GM13977 (cell line): ENCODE measurements at regions not wholly inside any gene's neighbourhood (a gene's known extent, or its start where the extent isn't known, plus 50 kb on each side); places are given as distances from the start of the nearest gene placed in this dataset.

Source experiments
- DNase-seq: peaks from one replicate; pipeline ENCODE4 v3.0.0; 2012; ENCODE audit warnings: low spot score
- in situ Hi-C: fragments of 300-500 bp; cut with MboI; formaldehyde crosslinking; loops from one replicate; pipeline ENCODE4 v1.12.0; 2022; ENCODE audit warnings: low sequenced_read_pairs, low pct_unique_long_range_greater_than_20kb, mixed read lengths, inconsistent platforms; ENCODE audit not compliant: unreplicated experiment
- TF ChIP-seq, protein P1 (sequence below): IDR thresholded peaks from 2 replicates; pipeline ENCODE4 v1.5.1; 2012; ENCODE audit warnings: mild to moderate bottlenecking, control low read depth; ENCODE audit not compliant: insufficient read depth; ENCODE audit errors: extremely low read depth, missing control alignments

DNA sequence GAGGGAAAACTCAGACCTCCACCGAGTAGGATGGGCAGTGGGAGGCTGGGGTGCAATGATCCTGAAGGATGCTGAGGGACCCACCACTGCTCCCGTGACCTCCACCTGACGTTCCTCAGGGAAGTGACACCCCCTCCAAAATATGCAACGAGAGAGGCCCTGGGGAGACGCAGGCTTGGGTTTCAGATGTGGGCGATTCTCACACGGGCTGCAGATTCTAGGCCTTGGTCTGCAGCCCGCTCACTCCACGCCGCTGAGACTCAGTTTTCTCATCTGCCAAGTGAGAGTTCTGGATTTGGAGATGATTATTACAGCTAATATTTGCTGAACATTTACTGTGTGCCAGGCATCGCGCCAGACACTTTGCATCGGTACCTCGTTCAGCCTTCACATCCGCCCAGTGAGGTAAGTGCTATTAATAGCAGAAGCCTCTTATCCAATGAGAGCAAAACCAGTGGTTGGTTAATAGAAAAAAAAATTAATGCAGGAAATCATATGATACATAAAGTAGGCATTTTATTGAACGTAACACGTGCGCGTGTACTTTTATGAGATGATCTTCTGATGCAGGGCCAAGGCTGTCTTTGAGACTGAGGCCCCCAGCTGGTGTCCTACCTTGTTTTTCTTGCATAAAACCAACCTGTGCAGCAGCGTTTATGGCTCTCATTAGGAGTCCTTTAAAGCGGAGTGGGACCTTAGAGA lies 102.0 kb upstream of the RUNX3 start:
- TF ChIP-seq, protein P1, sequence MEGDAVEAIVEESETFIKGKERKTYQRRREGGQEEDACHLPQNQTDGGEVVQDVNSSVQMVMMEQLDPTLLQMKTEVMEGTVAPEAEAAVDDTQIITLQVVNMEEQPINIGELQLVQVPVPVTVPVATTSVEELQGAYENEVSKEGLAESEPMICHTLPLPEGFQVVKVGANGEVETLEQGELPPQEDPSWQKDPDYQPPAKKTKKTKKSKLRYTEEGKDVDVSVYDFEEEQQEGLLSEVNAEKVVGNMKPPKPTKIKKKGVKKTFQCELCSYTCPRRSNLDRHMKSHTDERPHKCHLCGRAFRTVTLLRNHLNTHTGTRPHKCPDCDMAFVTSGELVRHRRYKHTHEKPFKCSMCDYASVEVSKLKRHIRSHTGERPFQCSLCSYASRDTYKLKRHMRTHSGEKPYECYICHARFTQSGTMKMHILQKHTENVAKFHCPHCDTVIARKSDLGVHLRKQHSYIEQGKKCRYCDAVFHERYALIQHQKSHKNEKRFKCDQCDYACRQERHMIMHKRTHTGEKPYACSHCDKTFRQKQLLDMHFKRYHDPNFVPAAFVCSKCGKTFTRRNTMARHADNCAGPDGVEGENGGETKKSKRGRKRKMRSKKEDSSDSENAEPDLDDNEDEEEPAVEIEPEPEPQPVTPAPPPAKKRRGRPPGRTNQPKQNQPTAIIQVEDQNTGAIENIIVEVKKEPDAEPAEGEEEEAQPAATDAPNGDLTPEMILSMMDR: peak; percentile 27

DNA sequence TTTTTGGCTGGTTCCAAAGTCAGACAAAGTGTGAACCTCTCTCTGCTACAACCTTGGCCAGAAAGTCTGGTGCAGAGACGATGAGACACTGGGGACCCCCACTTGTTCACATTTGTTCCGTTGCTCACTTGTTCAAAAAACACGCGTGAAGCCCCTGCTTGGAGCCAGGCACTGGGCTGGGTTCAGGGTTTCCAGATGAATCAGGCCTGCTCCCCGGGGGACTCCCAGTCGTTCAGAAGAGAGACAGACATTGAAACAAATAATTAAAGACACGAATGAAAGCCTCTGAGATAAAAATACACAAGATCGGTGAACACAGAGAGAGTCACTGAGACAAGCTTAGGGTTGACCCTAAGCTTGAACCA lies 101.5 kb upstream of the RUNX3 start:
- in situ Hi-C loops: loop anchor here (10.0 kb wide), 1 partner anchor 97 kb away; the partner anchor contains the start of gene RUNX3
- TF ChIP-seq, protein P1: no peak

More for the DNA sequence above, 102.0 kb upstream of the RUNX3 start:
- DNase-seq: peak; percentile 72
- in situ Hi-C loops: loop anchor here (10.0 kb wide), 1 partner anchor 97 kb away; the partner anchor contains the start of gene RUNX3

DNA sequence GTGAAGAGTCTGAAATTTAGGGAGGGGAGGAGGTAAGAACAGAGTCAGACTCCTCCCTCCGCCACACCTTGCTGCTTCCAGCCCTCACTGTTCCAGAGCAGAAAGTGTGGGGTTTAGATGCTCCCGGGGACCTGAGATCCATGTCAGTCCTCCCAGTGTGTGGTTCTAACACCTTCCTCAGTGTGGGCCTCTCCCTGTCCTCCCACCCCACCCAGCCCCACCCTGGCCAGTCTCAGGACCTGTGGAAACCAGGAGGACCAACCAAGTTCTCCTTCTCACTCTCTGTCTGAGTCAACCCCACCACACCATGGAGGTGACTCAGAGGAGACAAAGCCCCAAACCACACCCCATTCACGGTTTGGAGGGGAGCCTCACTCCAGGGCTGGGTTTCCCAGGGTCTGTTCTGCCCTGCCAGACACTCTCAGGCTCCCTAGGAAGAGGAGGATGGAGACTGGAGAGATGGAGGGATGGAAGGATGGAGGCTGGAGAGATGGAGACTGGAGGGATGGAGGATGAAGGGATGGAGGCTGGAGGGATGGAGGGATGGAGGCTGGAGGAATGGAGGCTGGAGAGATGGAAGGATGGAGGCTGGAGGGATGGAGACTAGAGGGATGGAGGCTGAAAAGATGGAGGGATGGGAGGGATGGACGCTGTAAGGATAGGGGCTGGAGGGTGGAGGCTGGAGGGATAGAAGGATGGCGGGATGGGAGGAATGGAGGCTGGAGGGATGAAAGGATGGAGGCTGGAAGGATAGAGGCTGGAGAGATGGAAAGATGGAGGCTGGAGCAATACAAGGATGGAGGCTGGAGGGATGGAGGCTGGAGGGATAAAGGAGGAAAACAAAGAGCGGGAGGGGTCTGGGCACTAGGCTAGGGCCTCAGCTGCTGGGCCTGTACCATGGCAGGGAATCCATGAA lies 100.9 kb upstream of the RUNX3 start:
- TF ChIP-seq, protein P1: no peak
- peak; percentile 75 for DNase-seq
- in situ Hi-C loops: loop anchor here (10.0 kb wide), 1 partner anchor 96 kb away; the partner anchor contains the start of gene RUNX3

More for the DNA sequence above, 101.5 kb upstream of the RUNX3 start:
- DNase-seq: peak; percentile 62

DNA sequence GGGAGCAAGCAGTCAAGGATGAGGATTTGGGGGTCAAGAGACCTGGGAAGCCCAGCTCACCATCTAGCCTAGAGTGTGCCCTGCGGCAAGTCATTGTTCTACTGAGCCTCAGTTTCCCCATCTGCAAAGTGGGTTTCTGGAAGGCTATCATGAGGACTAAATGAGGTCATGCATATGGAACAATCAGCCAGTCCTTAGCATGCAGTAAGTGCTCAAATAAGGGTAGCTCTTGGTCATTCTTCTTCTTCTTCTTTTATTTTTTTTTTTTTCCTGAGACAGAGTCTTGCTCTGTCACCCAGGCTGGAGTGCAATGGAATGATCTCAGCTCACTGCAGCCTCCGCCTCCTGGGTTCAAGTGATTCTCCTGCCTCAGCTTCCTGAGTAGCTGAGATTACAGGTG lies 99.9 kb upstream of the RUNX3 start:
- TF ChIP-seq, protein P1: no peak
- DNase-seq: no peak
- in situ Hi-C loops: loop anchor here (10.0 kb wide), 1 partner anchor 95 kb away; the partner anchor contains the start of gene RUNX3

DNA sequence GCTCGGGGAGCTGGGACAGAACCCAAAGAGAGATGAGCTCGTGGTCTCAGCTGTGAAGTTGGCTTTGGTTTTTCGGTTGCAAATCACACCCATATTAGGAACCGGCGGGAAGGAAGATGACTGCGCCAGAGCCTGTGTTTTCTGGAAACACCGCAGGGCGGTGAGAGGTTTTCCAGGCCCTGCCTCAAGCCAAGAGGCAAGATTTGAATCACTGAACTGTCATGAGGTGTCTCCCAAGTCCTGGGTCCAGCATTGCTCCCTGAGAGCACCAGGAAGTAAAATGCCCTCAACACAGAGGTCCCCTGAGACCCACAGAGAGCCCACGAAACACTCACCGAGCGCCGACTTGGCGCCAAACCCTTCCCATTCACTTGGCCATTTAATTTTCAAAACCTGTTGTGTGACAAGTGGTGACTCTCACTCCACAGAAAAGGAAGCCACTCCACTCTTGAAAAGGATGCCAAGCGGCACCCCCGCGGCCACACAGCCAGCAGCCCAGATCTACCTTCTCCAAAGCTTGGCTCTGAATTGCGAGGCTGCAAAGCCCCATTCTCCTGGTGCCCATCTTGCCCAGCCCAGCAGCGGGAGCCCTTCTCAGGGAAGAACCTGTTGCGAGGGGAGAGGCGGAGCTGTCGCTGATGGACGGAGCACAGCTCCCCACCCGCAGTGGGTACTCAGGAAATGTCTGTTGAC lies 99.0 kb upstream of the RUNX3 start:
- in situ Hi-C loops: loop anchor here (10.0 kb wide), 1 partner anchor 64 kb away; no protein-coding TSS in a partner anchor
- DNase-seq: no peak
- TF ChIP-seq, protein P1: no peak

DNA sequence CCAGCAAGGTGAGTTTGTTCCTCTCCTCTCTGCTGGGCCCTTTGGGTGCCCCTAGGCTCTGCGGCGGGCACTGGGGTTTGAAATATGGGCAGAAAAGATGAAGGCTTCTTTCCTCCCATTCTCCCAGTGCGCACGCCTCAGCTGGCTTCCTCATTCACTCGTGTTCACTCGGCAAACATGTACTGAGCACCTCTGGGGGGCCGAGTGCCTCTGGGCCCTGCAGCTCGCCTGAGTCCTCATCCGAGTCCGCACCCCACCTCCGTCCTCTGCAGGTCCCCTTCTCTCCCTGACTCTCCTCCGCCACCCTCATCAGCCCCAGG lies 98.5 kb upstream of the RUNX3 start:
- TF ChIP-seq, protein P1: no peak
- in situ Hi-C loops: loop anchor here (10.0 kb wide), 1 partner anchor 64 kb away; no protein-coding TSS in a partner anchor
- no peak for DNase-seq
